ENCODE measurements at regions not wholly inside any gene's neighbourhood (a gene's known extent, or its start where the extent isn't known, plus 50 kb on each side); places are given as distances from the start of the nearest gene placed in this dataset.
"Not testable (repeated sequence)": the region's sequence is repeated elsewhere in the genome, so short reads cannot be mapped to it uniquely, and the experiment has no call there.

GRCh38 chr10:64191286-64191685, 670.1 kb downstream of the REEP3 start:
- DNase-seq (ENCODE audit: low read depth): no peak
- H3K4me3 ChIP-seq (ENCODE audit: low read depth, low read length): no peak overlapping the region
- TF ChIP-seq, protein P1, sequence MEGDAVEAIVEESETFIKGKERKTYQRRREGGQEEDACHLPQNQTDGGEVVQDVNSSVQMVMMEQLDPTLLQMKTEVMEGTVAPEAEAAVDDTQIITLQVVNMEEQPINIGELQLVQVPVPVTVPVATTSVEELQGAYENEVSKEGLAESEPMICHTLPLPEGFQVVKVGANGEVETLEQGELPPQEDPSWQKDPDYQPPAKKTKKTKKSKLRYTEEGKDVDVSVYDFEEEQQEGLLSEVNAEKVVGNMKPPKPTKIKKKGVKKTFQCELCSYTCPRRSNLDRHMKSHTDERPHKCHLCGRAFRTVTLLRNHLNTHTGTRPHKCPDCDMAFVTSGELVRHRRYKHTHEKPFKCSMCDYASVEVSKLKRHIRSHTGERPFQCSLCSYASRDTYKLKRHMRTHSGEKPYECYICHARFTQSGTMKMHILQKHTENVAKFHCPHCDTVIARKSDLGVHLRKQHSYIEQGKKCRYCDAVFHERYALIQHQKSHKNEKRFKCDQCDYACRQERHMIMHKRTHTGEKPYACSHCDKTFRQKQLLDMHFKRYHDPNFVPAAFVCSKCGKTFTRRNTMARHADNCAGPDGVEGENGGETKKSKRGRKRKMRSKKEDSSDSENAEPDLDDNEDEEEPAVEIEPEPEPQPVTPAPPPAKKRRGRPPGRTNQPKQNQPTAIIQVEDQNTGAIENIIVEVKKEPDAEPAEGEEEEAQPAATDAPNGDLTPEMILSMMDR (IDR thresholded peaks at IDR 0.05; ENCODE audit: insufficient read depth, low read depth, low read length, missing control alignments): no peak

- no peak overlapping the region for H3K4me3 ChIP-seq (ENCODE audit: low read depth, low read length)
- no peak for DNase-seq (ENCODE audit: low read depth)
- TF ChIP-seq, protein P1 (IDR thresholded peaks at IDR 0.05; ENCODE audit: insufficient read depth, low read depth, low read length, missing control alignments): no peak
Observed at GRCh38 chr10:64196638-64197315, 675.6 kb downstream of the REEP3 start.

- H3K4me3 ChIP-seq (ENCODE audit: low read depth, low read length): no peak overlapping the region
- no peak for DNase-seq (ENCODE audit: low read depth)
- TF ChIP-seq, protein P1 (IDR thresholded peaks at IDR 0.05; ENCODE audit: insufficient read depth, low read depth, low read length, missing control alignments): no peak
Observed at GRCh38 chr10:64201936-64202335, 680.7 kb downstream of the REEP3 start.

DNA sequence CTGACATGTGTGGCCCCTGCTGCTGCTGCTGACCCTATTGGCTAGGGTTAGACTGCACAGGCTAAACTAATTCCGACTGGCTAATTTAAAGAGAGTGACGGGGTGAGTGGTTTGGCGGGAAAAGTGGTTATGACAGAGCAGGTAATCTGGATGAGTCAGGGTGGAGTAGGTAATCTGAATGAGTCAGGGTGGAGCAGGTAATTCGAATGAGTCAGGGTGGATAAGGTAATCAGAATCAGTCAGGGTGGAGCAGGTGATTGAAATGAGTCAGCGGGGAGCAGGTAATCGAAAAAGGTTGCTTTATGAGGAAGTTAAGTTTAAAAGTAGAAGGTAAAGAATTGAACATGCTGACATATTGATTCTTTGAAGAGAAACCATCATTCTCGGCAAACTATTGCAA, 683.3 kb downstream of the REEP3 start:
- H3K4me3 ChIP-seq (ENCODE audit: low read depth, low read length); DNase-seq (ENCODE audit: low read depth): not testable (repeated sequence)

DNA sequence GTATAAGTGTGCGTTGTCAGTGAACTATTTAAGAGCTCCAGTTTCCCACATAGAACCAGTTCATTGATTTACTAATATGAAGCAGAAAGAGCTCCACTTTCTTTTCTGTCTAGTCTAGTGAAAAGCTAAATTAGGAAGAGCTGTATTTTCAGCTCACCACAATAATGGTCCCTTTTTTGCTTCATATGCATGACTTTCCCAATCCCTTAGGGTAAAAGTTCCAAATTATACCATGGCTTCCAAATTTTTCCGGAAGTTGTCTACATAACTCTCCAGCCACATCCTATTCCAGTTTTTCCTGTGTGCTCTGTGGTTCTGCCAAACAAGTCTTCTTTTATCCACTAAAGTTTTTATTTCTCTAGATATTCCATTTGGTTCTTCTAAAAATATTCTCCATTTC, 685.2 kb downstream of the REEP3 start:
- DNase-seq (ENCODE audit: low read depth): no peak
- TF ChIP-seq, protein P1 (IDR thresholded peaks at IDR 0.05; ENCODE audit: insufficient read depth, low read depth, low read length, missing control alignments): no peak
- H3K4me3 ChIP-seq (ENCODE audit: low read depth, low read length): no peak overlapping the region

GRCh38 chr10:64209561-64209960, 688.4 kb downstream of the REEP3 start:
- TF ChIP-seq, protein P1 (IDR thresholded peaks at IDR 0.05; ENCODE audit: insufficient read depth, low read depth, low read length, missing control alignments): no peak
- no peak overlapping the region for H3K4me3 ChIP-seq (ENCODE audit: low read depth, low read length)
- no peak for DNase-seq (ENCODE audit: low read depth)

- DNase-seq (ENCODE audit: low read depth): no peak
- H3K4me3 ChIP-seq (ENCODE audit: low read depth, low read length): no peak overlapping the region
- TF ChIP-seq, protein P1 (IDR thresholded peaks at IDR 0.05; ENCODE audit: insufficient read depth, low read depth, low read length, missing control alignments): no peak
Observed at GRCh38 chr10:64210211-64210610, 689.0 kb downstream of the REEP3 start.
